CD4-positive, alpha-beta memory T cell (primary cell): ENCODE measurements at regions not wholly inside any gene's neighbourhood (a gene's known extent, or its start where the extent isn't known, plus 50 kb on each side); places are given as distances from the start of the nearest gene placed in this dataset.

Experiments
- CTCF ChIA-PET: fragments of 350-600 bp; sonication (Branson Sonifier 250); formaldehyde crosslinking; loops from one replicate; lab custom pipeline; 2021; ENCODE audit warnings: inconsistent platforms; ENCODE audit not compliant: partially characterized antibody; lab: Charles Lee
- POLR2A ChIA-PET: fragments of 350-600 bp; sonication (Branson Sonifier 250); formaldehyde crosslinking; loops from one replicate; lab custom pipeline; 2021; ENCODE audit not compliant: partially characterized antibody; lab: Charles Lee
- DNase-seq, 5 donors: peaks; one replicate each; pipeline versions ENCODE4 v3.0.0 to v3.0.0-alpha.2; 2020 to 2022; ENCODE audit warnings: mixed read lengths in 1 of 5
- H3K27ac ChIP-seq: one replicate; pipeline ENCODE4 v1.7.0; 2013; ENCODE audit warnings: low read depth, low read length
- H3K27me3 ChIP-seq: 2 replicates; pipeline ENCODE4 v1.7.0; 2013; ENCODE audit warnings: mild to moderate bottlenecking, low read length, moderate library complexity; ENCODE audit not compliant: insufficient read depth
- H3K36me3 ChIP-seq: 2 replicates; pipeline ENCODE4 v1.7.0; 2013; ENCODE audit warnings: mild to moderate bottlenecking, low read length, moderate library complexity; ENCODE audit not compliant: insufficient read depth
- H3K4me1 ChIP-seq: 2 replicates; pipeline ENCODE4 v1.7.0; 2013; ENCODE audit warnings: mild to moderate bottlenecking, low read length, moderate library complexity; ENCODE audit not compliant: insufficient read depth
- H3K4me3 ChIP-seq, 2 donors: one replicate each; pipeline ENCODE4 v1.7.0; 2013; ENCODE audit warnings: low read length in 2 of 2, mild to moderate bottlenecking in 1 of 2
- H3K9me3 ChIP-seq, 2 donors: one replicate each; pipeline ENCODE4 v1.7.0; 2013; ENCODE audit warnings: low read length in 2 of 2, control low read depth in 1 of 2; ENCODE audit not compliant: control insufficient read depth in 1 of 2
- H3K27ac Mint-ChIP-seq, 7 donors: one replicate each; pipeline ENCODE4 v1.8.0; 2020 to 2021; ENCODE audit warnings: mixed read lengths in 7 of 7, mild to moderate bottlenecking in 6 of 7, inconsistent platforms in 3 of 7, moderate library complexity in 3 of 7
- H3K27me3 Mint-ChIP-seq, 2 donors: one replicate each; pipeline ENCODE4 v1.8.0; 2020 to 2021; ENCODE audit warnings: mixed read lengths in 2 of 2
- H3K36me3 Mint-ChIP-seq, 2 donors: one replicate each; pipeline ENCODE4 v1.8.0; 2020 to 2021; ENCODE audit warnings: mixed read lengths in 2 of 2, inconsistent platforms in 1 of 2, mild to moderate bottlenecking in 1 of 2
- H3K4me1 Mint-ChIP-seq, 4 donors: one replicate each; pipeline ENCODE4 v1.8.0; 2020 to 2021; ENCODE audit warnings: mixed read lengths in 4 of 4, mild to moderate bottlenecking in 1 of 4
- H3K4me3 Mint-ChIP-seq, 8 donors: one replicate each; pipeline ENCODE4 v1.8.0; 2020 to 2021; ENCODE audit warnings: mixed read lengths in 8 of 8, mild to moderate bottlenecking in 7 of 8, moderate library complexity in 6 of 8, inconsistent platforms in 3 of 8
- H3K9me3 Mint-ChIP-seq, 8 donors: one replicate each; pipeline ENCODE4 v1.8.0; 2020 to 2021; ENCODE audit warnings: mixed read lengths in 8 of 8, mild to moderate bottlenecking in 5 of 8, inconsistent platforms in 3 of 8, moderate library complexity in 1 of 8
- intact Hi-C: fragments of 100-400 bp; cut with micrococcal nuclease; formaldehyde crosslinking; loops from one replicate; pipeline ENCODE4 v1.15.1; 2023

DNA sequence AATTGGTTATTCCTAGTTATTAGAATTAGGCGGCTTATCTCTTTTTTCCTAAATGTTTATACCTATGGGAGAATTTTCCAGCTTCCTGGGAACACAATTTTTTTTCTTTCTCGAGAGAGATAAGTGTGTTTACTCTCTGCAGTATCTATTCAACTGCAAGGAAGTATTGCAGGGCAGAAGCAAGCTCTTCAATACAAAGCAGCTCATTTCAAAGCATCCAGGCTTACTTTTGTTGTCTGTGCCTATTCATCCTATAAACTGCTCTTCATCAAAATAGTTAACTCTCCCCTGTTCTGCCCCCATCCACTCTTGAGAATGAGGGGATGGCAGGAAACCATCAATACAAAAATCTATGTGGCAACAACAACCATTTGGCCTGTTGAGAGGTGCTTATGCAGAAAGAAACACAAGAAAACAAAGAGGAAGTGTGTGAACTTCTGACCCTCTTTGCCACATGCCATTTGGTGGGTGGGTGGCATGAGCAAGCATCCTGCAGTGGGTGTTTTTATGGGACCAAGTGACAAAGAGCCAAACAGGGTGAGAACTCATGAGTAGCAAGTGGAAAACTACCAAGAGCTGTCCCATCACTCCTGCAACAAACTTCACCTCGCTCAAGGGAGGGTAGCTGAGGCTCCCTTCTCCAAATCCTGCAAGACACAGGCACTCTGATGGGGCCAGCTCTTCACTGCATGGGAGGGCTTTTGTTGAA, 50.6 kb upstream of the MRPS6 start:
- POLR2A ChIA-PET: interaction anchor here (0.9 to 5.9 kb wide), 4 partner anchors 50 to 88 kb away, joined by 4 to 34 read pairs (median 6); partner anchors contain the start of genes MRPS6 and SLC5A3
- CTCF ChIA-PET: interaction anchor here (1.4 to 2.2 kb wide), 3 partner anchors 22 to 326 kb away, joined by 3 to 6 read pairs (median 4); no protein-coding TSS in a partner anchor
- H3K4me3 Mint-ChIP-seq: no peak overlapping the region
- peaks cover 11 to 26% (median 13%) of the 10 kb centered on the region in 4 donors for H3K4me1 Mint-ChIP-seq
- Histone ChIP-seq H3K4me1 (peaks cover 29% of the 10 kb centered on the region), H3K36me3 (no peaks in the 10 kb centered on the region), H3K27me3 (no peaks in the 10 kb centered on the region), H3K27ac (no peak overlapping the region), H3K4me3 (no peak overlapping the region), H3K9me3 (no peaks in the 10 kb centered on the region)
- H3K27me3 Mint-ChIP-seq: no peaks in the 10 kb centered on the region
- H3K9me3 Mint-ChIP-seq: peaks cover 0 to 3% (median 0%) of the 10 kb centered on the region in 8 donors
- no peak overlapping the region for H3K27ac Mint-ChIP-seq
- intact Hi-C loops: no loop called here
- DNase-seq: peak in 1 of 5 donors; percentile 14
- H3K36me3 Mint-ChIP-seq: no peaks in the 10 kb centered on the region

DNA sequence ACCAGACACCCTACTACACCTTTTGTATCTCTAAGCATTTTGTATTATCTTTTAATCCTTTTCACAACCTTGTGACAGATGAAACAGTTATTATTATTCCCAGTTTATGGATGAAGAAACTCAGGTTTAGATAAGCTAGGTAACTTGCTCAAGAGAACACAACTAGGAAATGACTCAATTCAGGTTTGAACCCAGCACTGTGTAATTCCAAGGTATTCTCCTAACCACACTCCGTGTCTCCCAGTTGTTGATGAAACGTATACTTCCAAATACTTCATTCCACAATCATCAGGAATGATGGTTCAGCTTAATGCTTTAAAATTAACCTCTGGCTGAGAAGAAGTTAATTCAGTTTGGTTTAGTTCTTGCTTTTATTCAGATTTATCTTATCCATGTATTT, 51.7 kb upstream of the MRPS6 start:
- no peaks in the 10 kb centered on the region for H3K27me3 Mint-ChIP-seq
- Histone ChIP-seq H3K27ac (no peak overlapping the region), H3K4me1 (peaks cover 29% of the 10 kb centered on the region), H3K9me3 (no peaks in the 10 kb centered on the region), H3K27me3 (no peaks in the 10 kb centered on the region), H3K36me3 (no peaks in the 10 kb centered on the region), H3K4me3 (no peak overlapping the region)
- H3K4me1 Mint-ChIP-seq: peaks cover 11 to 29% (median 14%) of the 10 kb centered on the region in 4 donors
- H3K9me3 Mint-ChIP-seq: peaks cover 0 to 3% (median 0%) of the 10 kb centered on the region in 8 donors
- ChIA-PET CTCF (interaction anchor here (1.4 to 2.2 kb wide), 2 partner anchors 20 to 326 kb away, joined by 4 to 6 read pairs; no protein-coding TSS in a partner anchor), POLR2A (interaction anchor here (5.9 kb wide), 1 partner anchor 74 kb away, joined by 34 read pairs; no protein-coding TSS in a partner anchor)
- no peak for DNase-seq
- H3K4me3 Mint-ChIP-seq: no peak overlapping the region
- H3K36me3 Mint-ChIP-seq: no peaks in the 10 kb centered on the region
- H3K27ac Mint-ChIP-seq: no peak overlapping the region
- intact Hi-C loops: no loop called here

DNA sequence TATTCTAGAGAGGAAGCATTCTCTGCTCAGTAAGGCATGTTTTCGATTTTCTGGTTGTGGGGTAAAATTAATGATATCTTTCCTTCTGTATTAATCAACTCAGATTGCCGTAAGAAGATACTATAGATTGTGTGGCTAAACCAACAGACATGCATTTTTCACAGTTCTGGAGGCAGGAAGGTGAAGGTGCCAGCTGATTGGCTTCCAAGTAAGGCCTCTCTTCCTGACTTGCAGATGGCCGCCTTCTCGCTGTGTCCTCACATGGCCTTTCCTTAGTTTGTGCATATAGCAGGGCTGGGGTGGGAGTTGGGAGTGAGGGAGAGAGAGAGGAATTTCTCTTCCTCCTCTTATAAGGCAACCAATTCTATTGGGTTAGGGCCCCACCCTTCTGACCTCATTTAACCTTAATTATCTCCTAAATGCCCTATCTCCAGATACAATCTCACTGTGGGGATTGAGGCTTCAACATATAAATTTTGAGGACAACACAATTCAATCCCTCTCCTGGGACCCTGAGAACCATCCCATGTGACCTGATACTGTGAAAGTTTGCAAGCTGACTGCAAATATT, 52.3 kb upstream of the MRPS6 start:
- Histone ChIP-seq H3K27ac (no peak overlapping the region), H3K4me3 (no peak overlapping the region), H3K4me1 (peaks cover 29% of the 10 kb centered on the region), H3K36me3 (no peaks in the 10 kb centered on the region), H3K27me3 (no peaks in the 10 kb centered on the region), H3K9me3 (no peaks in the 10 kb centered on the region)
- intact Hi-C loops: no loop called here
- ChIA-PET POLR2A (interaction anchor here (5.9 kb wide), 1 partner anchor 73 kb away, joined by 34 read pairs; no protein-coding TSS in a partner anchor), CTCF (interaction anchor here (2.2 kb wide), 1 partner anchor 327 kb away, joined by 6 read pairs; no protein-coding TSS in a partner anchor)
- no peaks in the 10 kb centered on the region for H3K27me3 Mint-ChIP-seq
- H3K9me3 Mint-ChIP-seq: peaks cover 0 to 3% (median 0%) of the 10 kb centered on the region in 8 donors
- no peaks in the 10 kb centered on the region for H3K36me3 Mint-ChIP-seq
- no peak overlapping the region for H3K27ac Mint-ChIP-seq
- no peak for DNase-seq
- H3K4me1 Mint-ChIP-seq: peaks cover 11 to 29% (median 14%) of the 10 kb centered on the region in 4 donors
- no peak overlapping the region for H3K4me3 Mint-ChIP-seq

DNA sequence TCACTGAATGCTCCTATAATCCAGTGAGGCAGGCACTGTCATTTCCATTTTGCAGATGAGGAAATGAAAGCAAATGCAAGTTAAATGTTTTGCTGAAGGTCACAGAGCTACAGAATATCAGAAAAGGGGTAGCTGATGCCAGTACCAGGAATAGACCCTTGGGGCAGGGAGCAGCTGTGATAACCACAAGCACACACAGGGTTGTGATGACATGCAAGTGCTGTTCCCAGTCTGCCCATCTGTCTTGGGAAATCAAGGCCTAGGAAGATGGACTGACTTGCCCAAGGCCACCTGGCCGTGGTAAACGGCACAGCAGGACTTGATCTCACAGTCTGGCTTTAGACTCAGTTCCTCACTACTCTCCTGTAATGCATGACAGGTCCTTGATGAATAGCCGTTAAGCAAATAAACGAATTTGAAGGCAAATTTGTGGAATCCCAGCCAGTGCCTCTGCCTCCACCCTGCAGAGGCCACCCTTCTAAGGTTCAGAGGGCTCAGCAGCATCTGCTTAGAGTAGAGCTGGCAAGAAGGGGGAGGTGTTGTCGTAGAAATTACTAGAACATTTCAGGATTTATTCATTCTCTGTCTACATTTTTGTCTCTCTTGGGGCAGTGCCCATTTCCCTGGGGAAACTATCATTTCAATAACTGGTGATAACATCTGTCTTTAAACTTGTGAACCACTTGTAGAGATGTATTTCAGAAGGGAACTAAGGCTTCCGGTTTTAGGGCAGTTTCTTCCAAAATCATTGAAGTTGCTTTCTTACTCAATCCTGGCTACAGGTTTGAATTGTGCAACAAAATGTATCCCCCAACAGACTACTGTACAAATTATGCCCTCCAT, 53.2 kb upstream of the MRPS6 start:
- no peaks in the 10 kb centered on the region for H3K36me3 Mint-ChIP-seq
- Histone ChIP-seq H3K4me3 (no peak overlapping the region), H3K36me3 (no peaks in the 10 kb centered on the region), H3K9me3 (no peaks in the 10 kb centered on the region), H3K27me3 (no peaks in the 10 kb centered on the region), H3K4me1 (peaks cover 29% of the 10 kb centered on the region), H3K27ac (no peak overlapping the region)
- peak overlapping the region in 2 of 8 donors; percentile 0 to 40 for H3K4me3 Mint-ChIP-seq
- no peak overlapping the region for H3K27ac Mint-ChIP-seq
- intact Hi-C loops: no loop called here
- H3K9me3 Mint-ChIP-seq: peaks cover 0 to 6% (median 2%) of the 10 kb centered on the region in 8 donors
- H3K27me3 Mint-ChIP-seq: no peaks in the 10 kb centered on the region
- DNase-seq: no peak
- ChIA-PET CTCF (no interaction called here), POLR2A (no interaction called here)
- peaks cover 11 to 29% (median 14%) of the 10 kb centered on the region in 4 donors for H3K4me1 Mint-ChIP-seq

DNA sequence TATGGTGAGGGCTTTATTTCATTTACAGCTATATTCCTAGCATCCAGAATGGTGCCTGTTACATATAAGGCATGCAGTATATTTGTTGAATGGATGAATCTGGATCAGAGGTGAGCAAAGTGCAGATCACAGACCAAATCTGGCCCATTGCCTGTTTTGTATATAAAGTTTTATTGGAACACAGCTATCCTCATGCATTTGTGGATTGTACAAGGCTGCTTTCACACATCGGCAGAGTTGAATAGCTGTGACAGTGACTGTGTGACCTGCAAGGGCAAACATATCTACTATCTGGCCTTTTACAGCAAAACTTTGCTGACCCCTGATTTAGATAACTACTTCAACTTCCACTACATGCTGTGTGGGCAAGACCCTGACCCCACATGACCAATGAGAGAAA, 54.0 kb upstream of the MRPS6 start:
- H3K36me3 Mint-ChIP-seq: peaks cover 0 to 5% of the 10 kb centered on the region in 2 donors
- Histone ChIP-seq H3K27ac (no peak overlapping the region), H3K27me3 (no peaks in the 10 kb centered on the region), H3K36me3 (no peaks in the 10 kb centered on the region), H3K4me3 (no peak overlapping the region), H3K9me3 (no peaks in the 10 kb centered on the region), H3K4me1 (peaks cover 29% of the 10 kb centered on the region)
- no peak overlapping the region for H3K27ac Mint-ChIP-seq
- CTCF ChIA-PET: no interaction called here
- H3K27me3 Mint-ChIP-seq: no peaks in the 10 kb centered on the region
- intact Hi-C loops: no loop called here
- no peak for DNase-seq
- H3K4me3 Mint-ChIP-seq: no peak overlapping the region
- peaks cover 0 to 13% (median 4%) of the 10 kb centered on the region in 8 donors for H3K9me3 Mint-ChIP-seq
- peaks cover 11 to 29% (median 14%) of the 10 kb centered on the region in 4 donors for H3K4me1 Mint-ChIP-seq
- POLR2A ChIA-PET: interaction anchor here (1.0 kb wide), 1 partner anchor 71 kb away, joined by 3 read pairs; no protein-coding TSS in a partner anchor

DNA sequence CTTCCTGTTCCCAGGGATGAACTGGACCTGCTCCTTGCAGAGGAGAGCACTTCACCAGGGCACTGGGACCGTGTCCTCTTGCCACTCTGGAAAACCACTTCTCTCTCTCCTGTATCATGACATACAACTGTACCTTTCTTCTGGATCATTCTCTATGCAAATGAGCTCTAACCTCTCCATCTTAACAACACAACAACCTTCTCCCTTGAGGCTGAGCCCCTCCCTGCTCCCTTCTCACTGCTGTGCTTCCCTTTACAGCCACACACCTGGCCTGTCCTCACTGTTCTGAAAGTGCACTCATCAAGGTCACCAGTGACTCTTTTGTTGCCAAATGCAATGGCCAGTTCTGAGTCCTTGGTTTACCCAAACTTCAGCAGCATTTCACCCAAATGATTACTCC, 54.5 kb upstream of the MRPS6 start:
- Mint-ChIP-seq H3K27ac (no peak overlapping the region), H3K4me1 (peaks cover 11 to 29% (median 14%) of the 10 kb centered on the region in 4 donors), H3K4me3 (no peak overlapping the region), H3K27me3 (no peaks in the 10 kb centered on the region), H3K9me3 (peaks cover 0 to 18% (median 8%) of the 10 kb centered on the region in 8 donors), H3K36me3 (peaks cover 0 to 5% of the 10 kb centered on the region in 2 donors)
- intact Hi-C loops: no loop called here
- H3K27ac ChIP-seq: no peak overlapping the region
- no peaks in the 10 kb centered on the region for H3K36me3 ChIP-seq
- H3K4me1 ChIP-seq: peaks cover 29% of the 10 kb centered on the region
- no peak for DNase-seq
- no peaks in the 10 kb centered on the region for H3K27me3 ChIP-seq
- CTCF ChIA-PET: interaction anchor here (1.1 kb wide), 1 partner anchor 95 kb away, joined by 3 read pairs; no protein-coding TSS in a partner anchor
- H3K4me3 ChIP-seq: no peak overlapping the region
- no peaks in the 10 kb centered on the region for H3K9me3 ChIP-seq
- POLR2A ChIA-PET: interaction anchor here (1.0 to 1.5 kb wide), 2 partner anchors 70 to 71 kb away, joined by 3 to 4 read pairs; no protein-coding TSS in a partner anchor
